Fibroblast of lung (primary cell): ENCODE measurements at regions not wholly inside any gene's neighbourhood (a gene's known extent, or its start where the extent isn't known, plus 50 kb on each side); places are given as distances from the start of the nearest gene placed in this dataset.

Experiments used
- DNase-seq, 2 donors: peaks; one replicate each; pipeline versions ENCODE4 v3.0.0 to v3.0.0-alpha.2; 2010; ENCODE audit warnings: low read depth in 2 of 2
- H2AFZ ChIP-seq: 2 replicates; pipeline ENCODE4 v1.5.1; 2012; ENCODE audit warnings: low read length, control low read depth, inconsistent platforms
- H3K27ac ChIP-seq: 2 replicates; pipeline ENCODE4 v1.5.1; 2011; ENCODE audit warnings: low read length, control low read depth; ENCODE audit not compliant: insufficient read depth
- H3K27me3 ChIP-seq: 2 replicates; pipeline ENCODE4 v1.5.1; 2011; ENCODE audit warnings: mild to moderate bottlenecking, low read length; ENCODE audit not compliant: control insufficient read depth, insufficient read depth
- H3K36me3 ChIP-seq: 2 replicates; pipeline ENCODE4 v1.5.1; 2011; ENCODE audit warnings: low read length; ENCODE audit not compliant: control insufficient read depth, insufficient read depth
- H3K4me1 ChIP-seq: 2 replicates; pipeline ENCODE4 v1.5.1; 2011; ENCODE audit warnings: low read length; ENCODE audit not compliant: control insufficient read depth, insufficient read depth; ENCODE audit errors: extremely low read depth
- H3K4me2 ChIP-seq: 2 replicates; pipeline ENCODE4 v1.5.1; 2011; ENCODE audit warnings: low read length, control low read depth; ENCODE audit not compliant: insufficient read depth; ENCODE audit errors: extremely low read depth
- H3K4me3 ChIP-seq, 4 experiments: fragments of 200-600 bp in 1 of 4; sonication (generic) in 1 of 4; replicated peaks in 1 of 4; 2 replicates each; pipeline ENCODE4 v1.5.1; 2011 to 2016; ENCODE audit warnings: low read length in 4 of 4, low read depth in 3 of 4, mild to moderate bottlenecking in 3 of 4, control low read depth in 2 of 4, inconsistent platforms in 1 of 4, mixed read lengths in 1 of 4; ENCODE audit not compliant: insufficient read depth in 1 of 4; ENCODE audit errors: control extremely low read depth in 1 of 4
- H3K79me2 ChIP-seq: 2 replicates; pipeline ENCODE4 v1.5.1; 2012; ENCODE audit warnings: mild to moderate bottlenecking, low read length, inconsistent platforms; ENCODE audit not compliant: control insufficient read depth, insufficient read depth
- H3K9ac ChIP-seq: 2 replicates; pipeline ENCODE4 v1.5.1; 2011; ENCODE audit warnings: mild to moderate bottlenecking, low read length, control low read depth; ENCODE audit not compliant: insufficient read depth
- H3K9me3 ChIP-seq: 2 replicates; pipeline ENCODE4 v1.5.1; 2012; ENCODE audit warnings: low read depth, low read length; ENCODE audit not compliant: control insufficient read depth, insufficient read depth
- H4K20me1 ChIP-seq: 2 replicates; pipeline ENCODE4 v1.5.1; 2011; ENCODE audit warnings: low read length; ENCODE audit not compliant: control insufficient read depth, insufficient read depth; ENCODE audit errors: extremely low read depth
- EZH2 ChIP-seq: IDR thresholded peaks from 2 replicates; pipeline ENCODE4 v1.5.1; 2012; ENCODE audit warnings: low read length, control low read depth, mild to moderate bottlenecking; ENCODE audit errors: missing control alignments
- TF ChIP-seq, protein P1 (sequence below), 2 donors: IDR thresholded peaks in 1 of 2; conservative IDR thresholded peaks in 1 of 2; 1 replicate in 1 of 2; 2 replicates in 1 of 2; pipeline ENCODE4 v1.5.1; 2011 to 2012; ENCODE audit warnings: low read length in 2 of 2, control low read depth in 1 of 2, inconsistent platforms in 1 of 2, low read depth in 1 of 2, mild to moderate bottlenecking in 1 of 2

DNA sequence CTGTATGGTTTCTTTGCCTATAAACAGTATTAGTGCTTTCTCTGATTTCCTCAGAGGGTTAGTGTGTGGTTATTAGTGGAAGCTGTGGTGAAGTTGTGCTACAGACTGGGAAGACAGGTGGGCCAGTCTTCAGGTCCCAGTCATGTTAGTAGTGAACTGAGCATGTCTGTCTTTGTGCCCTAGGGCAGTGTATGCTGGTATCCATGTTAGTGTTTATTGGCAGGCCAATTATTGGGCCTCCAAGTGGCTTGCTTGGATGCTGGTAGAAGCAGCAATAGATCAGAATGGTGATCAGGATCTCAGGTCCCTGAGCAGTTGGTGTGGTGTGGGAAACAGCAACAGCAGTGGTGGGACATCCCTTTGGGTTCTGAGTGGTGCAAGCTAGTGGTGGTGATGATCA is 137.6 kb downstream of the OTOR start:
- H3K27me3 ChIP-seq: no peaks in the 10 kb centered on the region
- DNase-seq: no peak
- no peak overlapping the region for H2AFZ ChIP-seq
- no peaks in the 10 kb centered on the region for H3K9me3 ChIP-seq
- no peaks in the 10 kb centered on the region for H3K79me2 ChIP-seq
- no peak overlapping the region for H3K9ac ChIP-seq
- H3K4me1 ChIP-seq: no peaks in the 10 kb centered on the region
- no peaks in the 10 kb centered on the region for H3K36me3 ChIP-seq
- TF ChIP-seq, protein P1, sequence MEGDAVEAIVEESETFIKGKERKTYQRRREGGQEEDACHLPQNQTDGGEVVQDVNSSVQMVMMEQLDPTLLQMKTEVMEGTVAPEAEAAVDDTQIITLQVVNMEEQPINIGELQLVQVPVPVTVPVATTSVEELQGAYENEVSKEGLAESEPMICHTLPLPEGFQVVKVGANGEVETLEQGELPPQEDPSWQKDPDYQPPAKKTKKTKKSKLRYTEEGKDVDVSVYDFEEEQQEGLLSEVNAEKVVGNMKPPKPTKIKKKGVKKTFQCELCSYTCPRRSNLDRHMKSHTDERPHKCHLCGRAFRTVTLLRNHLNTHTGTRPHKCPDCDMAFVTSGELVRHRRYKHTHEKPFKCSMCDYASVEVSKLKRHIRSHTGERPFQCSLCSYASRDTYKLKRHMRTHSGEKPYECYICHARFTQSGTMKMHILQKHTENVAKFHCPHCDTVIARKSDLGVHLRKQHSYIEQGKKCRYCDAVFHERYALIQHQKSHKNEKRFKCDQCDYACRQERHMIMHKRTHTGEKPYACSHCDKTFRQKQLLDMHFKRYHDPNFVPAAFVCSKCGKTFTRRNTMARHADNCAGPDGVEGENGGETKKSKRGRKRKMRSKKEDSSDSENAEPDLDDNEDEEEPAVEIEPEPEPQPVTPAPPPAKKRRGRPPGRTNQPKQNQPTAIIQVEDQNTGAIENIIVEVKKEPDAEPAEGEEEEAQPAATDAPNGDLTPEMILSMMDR (conservative IDR thresholded peaks at IDR 0.05 in 1 of 2, IDR thresholded peaks at IDR 0.05 in 1 of 2; ENCODE audit: low read depth in 1 of 2, low read length in 2 of 2): no peak
- H4K20me1 ChIP-seq: no peaks in the 10 kb centered on the region
- H3K27ac ChIP-seq: no peak overlapping the region
- H3K4me3 ChIP-seq: no peak overlapping the region
- no peak overlapping the region for H3K4me2 ChIP-seq

DNA sequence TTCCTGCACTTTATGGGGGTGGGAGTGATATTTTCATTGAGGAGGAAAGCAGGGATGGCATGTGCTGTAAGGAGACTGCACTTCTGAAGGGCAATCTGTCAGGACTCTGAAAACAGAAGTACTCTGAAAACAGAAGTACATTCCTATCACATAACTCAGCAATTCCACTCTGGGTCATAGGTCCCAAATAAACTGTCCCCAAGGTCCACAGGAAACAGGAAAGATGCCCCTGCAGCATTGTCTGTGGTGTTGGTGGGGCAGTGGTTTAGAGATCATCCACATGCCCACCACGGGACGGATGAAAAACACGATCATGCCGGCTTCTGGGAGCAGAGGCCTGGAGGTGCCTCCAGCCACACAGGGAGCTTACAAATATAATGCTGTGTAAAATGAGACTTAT is 150.3 kb downstream of the OTOR start:
- H4K20me1 ChIP-seq: no peaks in the 10 kb centered on the region
- peak in 1 of 2 donors; percentile 5 for DNase-seq
- H3K36me3 ChIP-seq: no peaks in the 10 kb centered on the region
- no peaks in the 10 kb centered on the region for H3K4me1 ChIP-seq
- no peaks in the 10 kb centered on the region for H3K9me3 ChIP-seq
- no peak overlapping the region for H2AFZ ChIP-seq
- H3K27me3 ChIP-seq: no peaks in the 10 kb centered on the region
- no peak overlapping the region for H3K4me2 ChIP-seq
- no peaks in the 10 kb centered on the region for H3K79me2 ChIP-seq
- no peak for TF ChIP-seq EZH2
- TF ChIP-seq, protein P1 (conservative IDR thresholded peaks at IDR 0.05 in 1 of 2, IDR thresholded peaks at IDR 0.05 in 1 of 2; ENCODE audit: low read depth in 1 of 2, low read length in 2 of 2): no peak
- H3K27ac ChIP-seq: no peak overlapping the region
- H3K9ac ChIP-seq: no peak overlapping the region
- no peak overlapping the region for H3K4me3 ChIP-seq

DNA sequence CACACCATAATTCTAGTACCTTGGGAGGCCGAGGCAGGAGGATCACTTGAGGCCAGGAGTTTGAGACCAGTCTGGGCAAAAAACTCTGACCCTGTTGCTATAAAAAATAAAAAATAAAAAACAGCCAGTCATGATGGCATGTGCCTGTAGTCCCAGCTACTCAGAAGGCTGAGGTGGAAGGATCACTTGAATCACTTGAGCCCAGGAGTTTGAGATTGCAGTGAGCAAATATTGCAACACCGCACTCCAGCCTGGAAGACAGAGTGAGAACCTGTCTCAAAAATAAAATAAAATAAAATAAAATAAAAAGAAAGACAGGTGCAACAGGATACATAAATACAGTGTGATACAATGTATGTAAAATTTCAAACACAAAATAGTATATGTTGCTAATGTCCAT is 154.5 kb downstream of the OTOR start:
- H3K27me3 ChIP-seq: no peaks in the 10 kb centered on the region
- H3K4me3 ChIP-seq: no peak overlapping the region
- H3K9ac ChIP-seq: no peak overlapping the region
- H3K79me2 ChIP-seq: no peaks in the 10 kb centered on the region
- no peaks in the 10 kb centered on the region for H4K20me1 ChIP-seq
- no peak overlapping the region for H3K4me2 ChIP-seq
- H3K9me3 ChIP-seq: no peaks in the 10 kb centered on the region
- no peak for DNase-seq
- H3K36me3 ChIP-seq: no peaks in the 10 kb centered on the region
- H3K27ac ChIP-seq: no peak overlapping the region
- no peaks in the 10 kb centered on the region for H3K4me1 ChIP-seq
- no peak overlapping the region for H2AFZ ChIP-seq
- TF ChIP-seq EZH2: no peak
- TF ChIP-seq, protein P1 (conservative IDR thresholded peaks at IDR 0.05 in 1 of 2, IDR thresholded peaks at IDR 0.05 in 1 of 2; ENCODE audit: low read depth in 1 of 2, low read length in 2 of 2): no peak
